Esophagus squamous epithelium (tissue), 5 donors: ENCODE measurements at regions not wholly inside any gene's neighbourhood (a gene's known extent, or its start where the extent isn't known, plus 50 kb on each side); places are given as distances from the start of the nearest gene placed in this dataset.

Experiments used
- DNase-seq: peaks from one replicate; lab custom pipeline; 2025; lab: John Stamatoyannopoulos, UW
- H3K27ac ChIP-seq, 4 donors: fragments of 200-600 bp; sonication (generic); one replicate each; pipeline ENCODE4 v1.5.1; 2016 to 2019; ENCODE audit warnings: mild to moderate bottlenecking in 1 of 4
- H3K27me3 ChIP-seq, 4 donors: fragments of 200-600 bp; sonication (generic); 1 replicate in 3 of 4; 2 replicates in 1 of 4; pipeline versions ENCODE4 v1.5.1 to v1.6.0; 2017 to 2021; ENCODE audit warnings: antibody characterized with exemption in 1 of 4
- H3K36me3 ChIP-seq, 3 donors: fragments of 200-600 bp; sonication (generic); one replicate each; pipeline ENCODE4 v1.5.1; 2016 to 2019
- H3K4me1 ChIP-seq, 3 donors: fragments of 200-600 bp; sonication (generic); one replicate each; pipeline ENCODE4 v1.5.1; 2017 to 2019
- H3K4me3 ChIP-seq, 4 donors: fragments of 200-600 bp; sonication (generic); 1 replicate in 3 of 4; 2 replicates in 1 of 4; pipeline ENCODE4 v1.5.1; 2016 to 2019; ENCODE audit warnings: mild to moderate bottlenecking in 2 of 4, moderate library complexity in 1 of 4
- H3K9me3 ChIP-seq, 3 donors: fragments of 200-600 bp; sonication (generic); one replicate each; pipeline ENCODE4 v1.5.1; 2016 to 2019
- POLR2A ChIP-seq, 4 donors: fragments of 450-650 bp; IDR thresholded peaks; one replicate each; pipeline ENCODE4 v1.6.1; 2017; ENCODE audit warnings: antibody characterized with exemption in 4 of 4, mild to moderate bottlenecking in 4 of 4, moderate library complexity in 3 of 4
- WGBS, 2 donors: methylation state at CpG; one replicate each; pipeline ENCODE4 v1.1.5; 2018; 5-methylcytosine and 5-hydroxymethylcytosine counted together
- intact Hi-C: fragments of 100-400 bp; cut with DNase I; formaldehyde crosslinking; loops from one replicate; pipeline ENCODE4 v1.15.0; 2022
- TF ChIP-seq, protein P1 (sequence below), 6 experiments: fragments of 450-650 bp in 4 of 6; fragments of 200-600 bp in 2 of 6; sonication (generic) in 2 of 6; IDR thresholded peaks; one replicate each; pipeline ENCODE4 v1.5.1; 2016 to 2019; ENCODE audit warnings: antibody characterized with exemption in 6 of 6, mild to moderate bottlenecking in 4 of 6, moderate library complexity in 4 of 6
- donor health status: DM: yes; HTN: yes; CAD: no.

DNA sequence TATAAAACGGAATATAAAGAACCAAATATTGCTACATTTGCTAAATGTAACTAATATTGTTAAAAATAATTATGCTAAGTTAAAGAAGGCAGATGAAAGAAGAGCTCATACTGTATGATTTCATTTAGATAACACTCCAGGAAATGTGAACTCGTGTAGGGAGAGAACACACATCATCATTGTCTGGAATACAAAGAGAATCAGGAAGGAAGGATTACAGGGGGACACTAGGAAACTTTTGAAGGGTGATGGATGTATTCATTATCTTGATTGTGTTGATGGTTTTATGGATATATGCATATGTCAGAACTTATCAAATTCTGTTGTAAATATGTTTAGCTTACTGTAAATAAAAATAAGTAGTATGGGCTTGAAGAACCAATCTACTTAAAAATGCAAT lies 104.1 kb upstream of the TRIB2 start:
- Histone ChIP-seq H3K27ac (no peak overlapping the region), H3K4me3 (no peak overlapping the region), H3K4me1 (peaks cover 0 to 5% (median 2%) of the 10 kb centered on the region in 3 donors), H3K27me3 (no peaks in the 10 kb centered on the region), H3K36me3 (no peaks in the 10 kb centered on the region), H3K9me3 (no peaks in the 10 kb centered on the region)
- intact Hi-C loops, result no loop called here
- no peak for DNase-seq
- WGBS, 2 donors, result 54 to 57% methylated on average over 2 of the region's 2 CpGs
- no peak for TF ChIP-seq POLR2A (IDR thresholded peaks at IDR 0.05)
- TF ChIP-seq, protein P1, sequence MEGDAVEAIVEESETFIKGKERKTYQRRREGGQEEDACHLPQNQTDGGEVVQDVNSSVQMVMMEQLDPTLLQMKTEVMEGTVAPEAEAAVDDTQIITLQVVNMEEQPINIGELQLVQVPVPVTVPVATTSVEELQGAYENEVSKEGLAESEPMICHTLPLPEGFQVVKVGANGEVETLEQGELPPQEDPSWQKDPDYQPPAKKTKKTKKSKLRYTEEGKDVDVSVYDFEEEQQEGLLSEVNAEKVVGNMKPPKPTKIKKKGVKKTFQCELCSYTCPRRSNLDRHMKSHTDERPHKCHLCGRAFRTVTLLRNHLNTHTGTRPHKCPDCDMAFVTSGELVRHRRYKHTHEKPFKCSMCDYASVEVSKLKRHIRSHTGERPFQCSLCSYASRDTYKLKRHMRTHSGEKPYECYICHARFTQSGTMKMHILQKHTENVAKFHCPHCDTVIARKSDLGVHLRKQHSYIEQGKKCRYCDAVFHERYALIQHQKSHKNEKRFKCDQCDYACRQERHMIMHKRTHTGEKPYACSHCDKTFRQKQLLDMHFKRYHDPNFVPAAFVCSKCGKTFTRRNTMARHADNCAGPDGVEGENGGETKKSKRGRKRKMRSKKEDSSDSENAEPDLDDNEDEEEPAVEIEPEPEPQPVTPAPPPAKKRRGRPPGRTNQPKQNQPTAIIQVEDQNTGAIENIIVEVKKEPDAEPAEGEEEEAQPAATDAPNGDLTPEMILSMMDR (IDR thresholded peaks at IDR 0.05), result no peak

DNA sequence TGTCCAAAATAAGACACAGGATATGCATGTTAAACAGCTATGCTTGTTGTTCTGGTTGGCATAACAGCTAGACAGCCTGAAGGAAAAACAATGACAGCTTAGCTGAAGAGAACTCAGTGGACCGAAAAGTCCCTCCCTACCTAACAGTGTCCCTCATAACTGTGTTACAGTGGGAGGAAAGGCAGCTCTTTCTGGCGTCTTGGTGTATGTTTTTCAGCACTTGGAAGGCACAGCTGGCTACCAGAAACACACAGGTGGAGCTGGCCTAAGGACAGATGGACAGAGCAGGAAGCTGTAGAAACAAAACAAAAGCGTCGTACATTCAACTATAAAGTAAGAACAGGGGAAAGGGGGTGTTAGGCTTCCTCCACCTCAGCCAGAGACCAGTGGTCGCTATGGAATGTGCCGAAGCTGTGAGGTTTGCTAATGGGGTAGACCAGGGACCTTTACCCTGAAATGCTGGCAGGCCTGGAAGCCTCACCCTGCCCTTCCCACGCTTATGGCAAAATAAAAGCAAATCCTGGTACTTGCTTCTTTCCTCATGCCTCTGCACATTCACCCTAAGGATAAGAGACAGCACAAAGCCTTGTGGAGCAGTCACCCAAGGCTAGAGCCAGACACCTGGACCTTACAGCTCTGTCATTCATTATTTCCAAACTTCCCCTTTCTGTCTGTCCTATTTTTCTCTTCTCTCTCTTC lies 103.5 kb upstream of the TRIB2 start:
- Histone ChIP-seq H3K36me3 (no peaks in the 10 kb centered on the region), H3K4me3 (no peak overlapping the region), H3K27ac (no peak overlapping the region), H3K4me1 (peaks cover 0 to 5% (median 2%) of the 10 kb centered on the region in 3 donors), H3K27me3 (no peaks in the 10 kb centered on the region), H3K9me3 (no peaks in the 10 kb centered on the region)
- no peak for DNase-seq
- WGBS, 2 donors, result 54 to 56% methylated on average over 7 of the region's 7 CpGs
- intact Hi-C loops, result no loop called here
- TF ChIP-seq, protein P1 (IDR thresholded peaks at IDR 0.05), result no peak
- TF ChIP-seq POLR2A (IDR thresholded peaks at IDR 0.05), result no peak

DNA sequence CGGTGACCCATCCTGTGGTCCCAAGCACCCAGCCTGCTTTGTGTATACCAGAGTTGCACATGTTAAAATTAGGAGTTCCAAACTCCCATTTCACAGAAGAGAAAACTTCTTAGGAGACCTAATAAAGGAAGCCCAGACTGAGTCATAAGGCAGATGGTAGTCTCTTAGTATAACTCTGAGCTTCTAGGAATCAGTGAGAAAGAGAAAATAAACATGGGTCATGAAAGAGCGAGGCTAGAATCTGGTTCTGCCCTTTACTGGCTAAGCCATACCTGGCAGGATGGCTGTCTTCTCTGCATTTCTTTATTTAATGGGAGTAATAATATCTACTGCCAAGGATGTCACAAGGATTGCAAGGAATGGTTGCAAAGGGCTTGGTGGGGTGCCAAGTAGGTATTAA lies 101.2 kb upstream of the TRIB2 start:
- Histone ChIP-seq H3K4me3 (no peak overlapping the region), H3K36me3 (no peaks in the 10 kb centered on the region), H3K4me1 (peaks cover 0 to 11% (median 10%) of the 10 kb centered on the region in 3 donors), H3K27ac (no peak overlapping the region), H3K9me3 (no peaks in the 10 kb centered on the region), H3K27me3 (no peaks in the 10 kb centered on the region)
- no peak for TF ChIP-seq POLR2A (IDR thresholded peaks at IDR 0.05)
- TF ChIP-seq, protein P1 (IDR thresholded peaks at IDR 0.05), result no peak
- whole genome bisulfite sequencing, 2 donors, result 100% methylated on average over 2 of the region's 2 CpGs
- DNase-seq, result no peak
- intact Hi-C loops, result no loop called here

DNA sequence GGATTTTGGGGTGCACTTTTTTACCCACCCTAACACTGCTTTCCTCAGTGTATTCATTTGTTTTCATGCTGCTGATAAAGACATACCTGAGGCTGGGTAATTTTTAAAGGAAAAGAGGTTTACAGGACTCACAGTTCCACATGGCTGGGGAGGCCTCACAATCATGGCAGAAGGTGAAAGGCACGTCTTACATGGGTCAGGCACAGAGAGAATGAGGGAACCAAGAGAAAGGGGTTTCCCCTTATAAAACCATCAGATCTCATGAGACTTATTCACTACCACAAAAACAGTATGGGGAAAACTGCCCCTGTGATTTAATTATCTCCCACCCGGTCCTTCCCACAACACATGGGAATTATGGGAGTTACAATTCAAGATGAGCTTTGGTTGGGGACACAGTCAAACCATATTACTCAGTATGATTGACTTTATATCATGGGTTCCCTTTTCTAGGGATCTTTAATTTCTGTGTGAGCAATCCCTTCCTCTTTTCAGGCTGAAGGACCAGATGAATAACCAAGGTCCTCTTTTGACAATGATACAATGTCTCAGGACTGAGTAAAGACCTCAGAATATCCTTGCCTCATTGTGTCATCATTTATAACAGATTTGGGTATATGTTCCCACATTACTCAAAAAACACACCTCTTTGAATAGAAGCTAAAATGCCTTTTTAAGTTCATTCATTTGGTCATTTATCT lies 100.1 kb upstream of the TRIB2 start:
- Histone ChIP-seq H3K27me3 (no peaks in the 10 kb centered on the region), H3K36me3 (no peaks in the 10 kb centered on the region), H3K27ac (no peak overlapping the region), H3K4me1 (peaks cover 0 to 11% (median 10%) of the 10 kb centered on the region in 3 donors), H3K4me3 (no peak overlapping the region), H3K9me3 (no peaks in the 10 kb centered on the region)
- intact Hi-C loops, result no loop called here
- TF ChIP-seq, protein P1 (IDR thresholded peaks at IDR 0.05), result no peak
- TF ChIP-seq POLR2A (IDR thresholded peaks at IDR 0.05), result no peak
- DNase-seq, result no peak
- WGBS, 2 donors, result 74 to 82% methylated on average over 2 of the region's 2 CpGs

DNA sequence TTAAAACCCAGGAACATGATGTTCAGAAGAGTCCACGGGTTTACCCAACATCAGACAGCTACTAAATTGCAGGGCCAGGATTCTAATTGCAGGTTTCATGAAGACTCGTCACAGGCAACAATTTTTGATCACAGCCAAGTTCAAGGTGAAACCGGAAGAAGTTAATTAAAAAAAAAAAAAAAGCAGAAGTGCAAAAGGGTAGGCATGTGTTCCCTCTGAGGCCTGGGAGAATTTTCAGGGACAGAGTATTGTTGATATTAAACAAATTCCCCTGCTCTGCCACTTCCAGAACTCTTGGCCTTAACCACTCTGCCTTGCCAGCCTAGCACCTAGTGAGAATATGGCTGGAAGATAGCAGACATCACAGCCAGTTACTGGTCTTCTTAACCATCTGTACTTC lies 99.4 kb upstream of the TRIB2 start:
- H3K27ac ChIP-seq, result no peak overlapping the region
- H3K36me3 ChIP-seq, result no peaks in the 10 kb centered on the region
- 82 to 85% methylated on average over 3 of the region's 3 CpGs for WGBS, 2 donors
- H3K4me1 ChIP-seq, result peaks cover 0 to 11% (median 10%) of the 10 kb centered on the region in 3 donors
- TF ChIP-seq, protein P1 (IDR thresholded peaks at IDR 0.05), result no peak
- no peak for TF ChIP-seq POLR2A (IDR thresholded peaks at IDR 0.05)
- intact Hi-C loops, result no loop called here
- no peak for DNase-seq
- H3K27me3 ChIP-seq, result no peaks in the 10 kb centered on the region
- no peak overlapping the region for H3K4me3 ChIP-seq
- H3K9me3 ChIP-seq, result no peaks in the 10 kb centered on the region
